ENCODE measurements at regions not wholly inside any gene's neighbourhood (a gene's known extent, or its start where the extent isn't known, plus 50 kb on each side); places are given as distances from the start of the nearest gene placed in this dataset.

GRCh38 chr4:71253545-71253944 is 85.3 kb upstream of the SLC4A4 start:
- TF ChIP-seq CTCF (IDR thresholded peaks at IDR 0.05; ENCODE audit: borderline replicate concordance, control extremely low read depth, extremely low read depth, insufficient read depth, missing control alignments): no peak
- in situ Hi-C loops (cut with MboI; ENCODE audit: low sequenced_read_pairs, unreplicated experiment): loop anchor here (25.0 kb wide), 1 partner anchor 459 kb away; no protein-coding TSS in a partner anchor

DNA sequence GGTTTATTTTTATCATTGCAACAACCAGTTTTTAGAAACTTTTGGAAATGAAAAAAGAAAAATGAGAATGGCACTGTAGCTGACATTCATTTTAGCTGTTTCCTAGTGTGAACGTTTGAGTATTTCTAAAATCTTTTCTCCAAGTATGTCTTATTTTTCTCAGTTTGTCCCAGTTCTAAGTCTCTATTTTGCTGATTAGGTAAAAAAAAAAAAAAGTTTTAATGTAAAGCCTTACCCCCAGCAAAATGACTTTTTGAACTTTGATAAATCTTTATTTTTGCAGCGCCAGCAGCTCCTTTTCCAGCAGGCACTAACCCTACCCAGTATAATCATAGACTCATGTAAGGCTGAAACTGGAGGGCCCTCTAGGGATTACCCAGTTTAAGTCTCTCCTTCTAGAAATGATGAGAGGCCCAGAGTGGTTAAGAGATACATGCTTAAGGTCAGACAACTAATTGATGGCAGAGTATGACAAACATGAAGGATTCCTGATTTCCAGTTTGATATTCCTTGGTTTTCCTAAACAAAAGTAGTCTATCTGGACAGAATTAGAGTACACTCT is 84.3 kb upstream of the SLC4A4 start:
- no peak for DNase-seq (ENCODE audit: low spot score)
- in situ Hi-C loops (cut with MboI; ENCODE audit: low sequenced_read_pairs, unreplicated experiment): loop anchor here (25.0 kb wide), 1 partner anchor 458 kb away; no protein-coding TSS in a partner anchor
- TF ChIP-seq CTCF (IDR thresholded peaks at IDR 0.05; ENCODE audit: borderline replicate concordance, control extremely low read depth, extremely low read depth, insufficient read depth, missing control alignments): no peak

More at GRCh38 chr4:71253545-71253944, 85.3 kb upstream of the SLC4A4 start:
- no peak for DNase-seq (ENCODE audit: low spot score)

DNA sequence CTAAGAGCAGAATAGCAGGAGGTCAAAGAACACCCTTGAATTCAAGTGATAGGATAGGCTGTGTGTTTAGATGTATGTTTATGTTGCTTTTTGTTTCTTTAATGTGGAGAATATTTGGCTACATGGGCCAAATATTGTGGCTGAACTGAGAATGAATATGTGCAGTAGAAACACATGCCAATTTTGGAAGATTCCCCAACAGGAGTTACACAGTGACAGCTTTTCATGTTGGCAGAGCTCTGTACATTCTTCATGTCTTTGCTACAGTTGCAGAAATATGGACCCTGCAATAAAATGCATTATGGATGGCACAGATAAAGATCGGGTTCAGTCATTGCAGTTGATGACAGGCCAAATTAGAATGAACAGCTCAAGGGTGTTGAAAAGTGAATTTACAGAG is 82.8 kb upstream of the SLC4A4 start:
- in situ Hi-C loops (cut with MboI; ENCODE audit: low sequenced_read_pairs, unreplicated experiment): loop anchor here (25.0 kb wide), 1 partner anchor 456 kb away; no protein-coding TSS in a partner anchor
- DNase-seq (ENCODE audit: low spot score): no peak
- no peak for TF ChIP-seq CTCF (IDR thresholded peaks at IDR 0.05; ENCODE audit: borderline replicate concordance, control extremely low read depth, extremely low read depth, insufficient read depth, missing control alignments)

DNA sequence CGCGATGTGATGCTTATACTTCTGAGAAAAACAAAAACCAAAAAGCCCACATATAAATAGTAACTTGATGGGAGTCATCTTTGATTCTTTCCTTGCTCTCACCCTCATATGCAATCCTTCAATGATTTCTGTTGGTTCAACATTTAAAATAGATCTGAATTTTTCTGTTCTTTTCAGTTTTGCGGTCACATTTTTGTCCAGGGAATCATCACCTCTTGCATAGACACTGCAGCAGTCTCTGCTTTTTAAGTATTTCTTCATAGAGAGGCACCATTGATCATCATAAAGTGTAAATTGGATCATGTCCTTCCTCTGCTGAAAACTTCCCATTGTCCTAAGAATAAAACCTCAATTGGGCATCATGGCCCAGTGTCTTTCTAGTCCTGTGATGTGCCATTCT is 81.1 kb upstream of the SLC4A4 start:
- no peak for DNase-seq (ENCODE audit: low spot score)
- in situ Hi-C loops (cut with MboI; ENCODE audit: low sequenced_read_pairs, unreplicated experiment): loop anchor here (25.0 kb wide), 1 partner anchor 455 kb away; no protein-coding TSS in a partner anchor
- no peak for TF ChIP-seq CTCF (IDR thresholded peaks at IDR 0.05; ENCODE audit: borderline replicate concordance, control extremely low read depth, extremely low read depth, insufficient read depth, missing control alignments)

GRCh38 chr4:71258323-71258722 is 80.5 kb upstream of the SLC4A4 start:
- no peak for DNase-seq (ENCODE audit: low spot score)
- in situ Hi-C loops (cut with MboI; ENCODE audit: low sequenced_read_pairs, unreplicated experiment): loop anchor here (25.0 kb wide), 1 partner anchor 454 kb away; no protein-coding TSS in a partner anchor

GRCh38 chr4:71259280-71259679 is 79.5 kb upstream of the SLC4A4 start:
- no peak for DNase-seq (ENCODE audit: low spot score)
- in situ Hi-C loops (cut with MboI; ENCODE audit: low sequenced_read_pairs, unreplicated experiment): loop anchor here (25.0 kb wide), 1 partner anchor 453 kb away; no protein-coding TSS in a partner anchor
- TF ChIP-seq CTCF (IDR thresholded peaks at IDR 0.05; ENCODE audit: borderline replicate concordance, control extremely low read depth, extremely low read depth, insufficient read depth, missing control alignments): no peak

More at GRCh38 chr4:71258323-71258722, 80.5 kb upstream of the SLC4A4 start:
- TF ChIP-seq CTCF (IDR thresholded peaks at IDR 0.05; ENCODE audit: borderline replicate concordance, control extremely low read depth, extremely low read depth, insufficient read depth, missing control alignments): no peak
